Prostate gland (tissue), 2 donors: ENCODE measurements at regions not wholly inside any gene's neighbourhood (a gene's known extent, or its start where the extent isn't known, plus 50 kb on each side); places are given as distances from the start of the nearest gene placed in this dataset.
"Not testable (repeated sequence)": the region's sequence is repeated elsewhere in the genome, so short reads cannot be mapped to it uniquely, and the experiment has no call there.

Experiments
- DNase-seq: peaks from one replicate; pipeline ENCODE4 v3.0.0-alpha.2; 2019; ENCODE audit warnings: low spot score
- H3K27ac ChIP-seq, 2 donors: fragments of 200-600 bp; sonication (generic); 2 replicates each; pipeline ENCODE4 v1.5.1; 2017 to 2019
- H3K27me3 ChIP-seq: fragments of 200-600 bp; sonication (generic); replicated peaks from 2 replicates; pipeline ENCODE4 v1.5.1; 2019; ENCODE audit not compliant: insufficient read depth
- H3K36me3 ChIP-seq, 2 donors: fragments of 200-600 bp; sonication (generic); 1 replicate in 1 of 2; 2 replicates in 1 of 2; pipeline versions ENCODE4 v1.5.1 to v1.8.1; 2017 to 2019
- H3K4me1 ChIP-seq: fragments of 200-600 bp; sonication (generic); replicated peaks from 2 replicates; pipeline ENCODE4 v1.5.1; 2019
- H3K4me3 ChIP-seq, 2 donors: fragments of 200-600 bp; sonication (generic); 2 replicates each; pipeline ENCODE4 v1.5.1; 2017 to 2019
- H3K9me3 ChIP-seq: fragments of 200-600 bp; sonication (generic); 2 replicates; pipeline ENCODE4 v1.5.1; 2017
- CTCF ChIP-seq, 4 experiments: fragments of 200-600 bp in 2 of 4; fragments of 450-650 bp in 2 of 4; sonication (generic) in 2 of 4; IDR thresholded peaks; 1 replicate in 3 of 4; 2 replicates in 1 of 4; pipeline ENCODE4 v1.5.1; 2016 to 2019; ENCODE audit warnings: antibody characterized with exemption in 4 of 4, mild to moderate bottlenecking in 2 of 4, moderate library complexity in 2 of 4
- POLR2A ChIP-seq: fragments of 450-650 bp; IDR thresholded peaks from one replicate; pipeline ENCODE4 v1.6.1; 2016; ENCODE audit warnings: antibody characterized with exemption, mild to moderate bottlenecking
- POLR2AphosphoS5 ChIP-seq: sonication (generic); formaldehyde crosslinking; IDR thresholded peaks from one replicate; pipeline ENCODE4 v1.6.1; 2017; ENCODE audit warnings: antibody characterized with exemption
- WGBS: methylation state at CpG from one replicate; pipeline ENCODE4 v1.1.5; 2018; 5-methylcytosine and 5-hydroxymethylcytosine counted together
- intact Hi-C: fragments of 100-400 bp; cut with DNase I; formaldehyde crosslinking; loops from one replicate; pipeline ENCODE4 v1.14.2; 2022

GRCh38 chr15:47039225-47039624 lies 678.1 kb upstream of the SEMA6D start:
- 89% methylated on average over 1 of the region's 1 CpG for WGBS
- TF ChIP-seq CTCF (IDR thresholded peaks at IDR 0.05) (no peak), POLR2AphosphoS5 (no peak), POLR2A (no peak)
- DNase-seq = no peak
- Histone ChIP-seq H3K9me3 (no peaks in the 10 kb centered on the region), H3K27ac (no peak overlapping the region), H3K36me3 (no peaks in the 10 kb centered on the region), H3K4me1 (no peaks in the 10 kb centered on the region), H3K4me3 (no peak overlapping the region), H3K27me3 (no peaks in the 10 kb centered on the region)
- intact Hi-C loops = no loop called here

GRCh38 chr15:47041301-47041700 lies 676.0 kb upstream of the SEMA6D start:
- Histone ChIP-seq H3K27me3 (no peaks in the 10 kb centered on the region), H3K36me3 (no peaks in the 10 kb centered on the region), H3K4me3 (no peak overlapping the region), H3K27ac (no peak overlapping the region), H3K9me3 (no peaks in the 10 kb centered on the region), H3K4me1 (no peaks in the 10 kb centered on the region)
- intact Hi-C loops = no loop called here
- 83% methylated on average over 1 of the region's 1 CpG for WGBS
- no peak for DNase-seq
- TF ChIP-seq POLR2A (no peak), CTCF (IDR thresholded peaks at IDR 0.05) (no peak), POLR2AphosphoS5 (no peak)

GRCh38 chr15:47047981-47048380 lies 669.3 kb upstream of the SEMA6D start:
- H3K4me3 ChIP-seq, intact Hi-C loops, H3K36me3 ChIP-seq, H3K4me1 ChIP-seq, H3K27ac ChIP-seq, H3K27me3 ChIP-seq, DNase-seq, H3K9me3 ChIP-seq: not testable (repeated sequence)

- Histone ChIP-seq H3K4me3 (no peak overlapping the region), H3K27me3 (no peaks in the 10 kb centered on the region), H3K36me3 (no peaks in the 10 kb centered on the region), H3K27ac (no peak overlapping the region), H3K4me1 (no peaks in the 10 kb centered on the region), H3K9me3 (no peaks in the 10 kb centered on the region)
- DNase-seq = no peak
- WGBS = 63% methylated on average over 7 of the region's 7 CpGs
- intact Hi-C loops = no loop called here
- TF ChIP-seq POLR2AphosphoS5 = no peak
- TF ChIP-seq POLR2A = no peak
- TF ChIP-seq CTCF (IDR thresholded peaks at IDR 0.05) = no peak
Observed at GRCh38 chr15:47066392-47066791, 650.9 kb upstream of the SEMA6D start.

GRCh38 chr15:47077846-47078245 lies 639.5 kb upstream of the SEMA6D start:
- H3K36me3 ChIP-seq, H3K27ac ChIP-seq, DNase-seq, H3K4me1 ChIP-seq, H3K27me3 ChIP-seq, intact Hi-C loops, H3K4me3 ChIP-seq, H3K9me3 ChIP-seq: not testable (repeated sequence)
- WGBS = 28% methylated on average over 4 of the region's 4 CpGs

GRCh38 chr15:47095833-47096232 lies 621.5 kb upstream of the SEMA6D start:
- Histone ChIP-seq H3K4me1 (no peaks in the 10 kb centered on the region), H3K36me3 (no peaks in the 10 kb centered on the region), H3K9me3 (no peaks in the 10 kb centered on the region), H3K27me3 (no peaks in the 10 kb centered on the region), H3K4me3 (no peak overlapping the region), H3K27ac (no peak overlapping the region)
- TF ChIP-seq POLR2AphosphoS5 (no peak), POLR2A (no peak), CTCF (IDR thresholded peaks at IDR 0.05) (no peak)
- no peak for DNase-seq
- intact Hi-C loops = no loop called here
- 44% methylated on average over 2 of the region's 2 CpGs for WGBS

GRCh38 chr15:47098526-47098925 lies 618.8 kb upstream of the SEMA6D start:
- H3K27me3 ChIP-seq, DNase-seq, H3K4me3 ChIP-seq, H3K4me1 ChIP-seq, H3K36me3 ChIP-seq, H3K27ac ChIP-seq, intact Hi-C loops, H3K9me3 ChIP-seq: not testable (repeated sequence)

- intact Hi-C loops, H3K4me1 ChIP-seq, H3K4me3 ChIP-seq, H3K9me3 ChIP-seq, DNase-seq, H3K36me3 ChIP-seq, H3K27me3 ChIP-seq, H3K27ac ChIP-seq: not testable (repeated sequence)
- WGBS = 78% methylated on average over 4 of the region's 6 CpGs
Observed at GRCh38 chr15:47099801-47100200, 617.5 kb upstream of the SEMA6D start.

- H3K27ac ChIP-seq, H3K27me3 ChIP-seq, H3K9me3 ChIP-seq, DNase-seq, H3K4me1 ChIP-seq, H3K36me3 ChIP-seq, intact Hi-C loops, H3K4me3 ChIP-seq: not testable (repeated sequence)
- WGBS = 68% methylated on average over 4 of the region's 4 CpGs
Observed at GRCh38 chr15:47108800-47109199, 608.5 kb upstream of the SEMA6D start.
